Prostate gland (tissue), 2 donors: ENCODE measurements at regions not wholly inside any gene's neighbourhood (a gene's known extent, or its start where the extent isn't known, plus 50 kb on each side); places are given as distances from the start of the nearest gene placed in this dataset.

Source experiments
- POLR2A ChIP-seq: fragments of 450-650 bp; IDR thresholded peaks from one replicate; pipeline ENCODE4 v1.6.1; 2016; ENCODE audit warnings: antibody characterized with exemption, mild to moderate bottlenecking
- TF ChIP-seq, protein P1 (sequence below), 4 experiments: fragments of 200-600 bp in 2 of 4; fragments of 450-650 bp in 2 of 4; sonication (generic) in 2 of 4; IDR thresholded peaks; 1 replicate in 3 of 4; 2 replicates in 1 of 4; pipeline ENCODE4 v1.5.1; 2016 to 2019; ENCODE audit warnings: antibody characterized with exemption in 4 of 4, mild to moderate bottlenecking in 2 of 4, moderate library complexity in 2 of 4

DNA sequence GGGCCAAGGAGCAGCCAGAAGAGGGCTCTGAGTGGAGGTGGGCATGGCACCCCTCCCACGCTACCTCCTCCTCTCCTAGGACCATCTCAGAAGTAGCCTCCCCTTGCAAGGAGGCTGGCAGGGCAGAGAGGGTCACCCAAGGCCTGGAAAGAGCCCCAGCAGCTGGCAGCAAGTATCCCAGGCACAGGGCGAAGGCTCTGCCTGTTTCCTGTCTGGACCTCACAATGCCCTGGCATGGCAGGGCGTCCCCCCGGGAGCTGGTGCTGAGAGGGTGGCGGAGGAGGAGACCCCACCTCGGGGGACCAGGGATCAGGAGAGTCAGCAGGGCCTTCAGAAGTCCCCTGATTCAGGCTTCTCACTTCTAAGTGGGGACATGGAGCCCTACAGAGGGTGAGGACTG lies 66.2 kb upstream of the TAF1B start:
- TF ChIP-seq, protein P1, sequence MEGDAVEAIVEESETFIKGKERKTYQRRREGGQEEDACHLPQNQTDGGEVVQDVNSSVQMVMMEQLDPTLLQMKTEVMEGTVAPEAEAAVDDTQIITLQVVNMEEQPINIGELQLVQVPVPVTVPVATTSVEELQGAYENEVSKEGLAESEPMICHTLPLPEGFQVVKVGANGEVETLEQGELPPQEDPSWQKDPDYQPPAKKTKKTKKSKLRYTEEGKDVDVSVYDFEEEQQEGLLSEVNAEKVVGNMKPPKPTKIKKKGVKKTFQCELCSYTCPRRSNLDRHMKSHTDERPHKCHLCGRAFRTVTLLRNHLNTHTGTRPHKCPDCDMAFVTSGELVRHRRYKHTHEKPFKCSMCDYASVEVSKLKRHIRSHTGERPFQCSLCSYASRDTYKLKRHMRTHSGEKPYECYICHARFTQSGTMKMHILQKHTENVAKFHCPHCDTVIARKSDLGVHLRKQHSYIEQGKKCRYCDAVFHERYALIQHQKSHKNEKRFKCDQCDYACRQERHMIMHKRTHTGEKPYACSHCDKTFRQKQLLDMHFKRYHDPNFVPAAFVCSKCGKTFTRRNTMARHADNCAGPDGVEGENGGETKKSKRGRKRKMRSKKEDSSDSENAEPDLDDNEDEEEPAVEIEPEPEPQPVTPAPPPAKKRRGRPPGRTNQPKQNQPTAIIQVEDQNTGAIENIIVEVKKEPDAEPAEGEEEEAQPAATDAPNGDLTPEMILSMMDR (IDR thresholded peaks at IDR 0.05), result no peak
- no peak for TF ChIP-seq POLR2A
